BJ (cell line): ENCODE measurements at regions not wholly inside any gene's neighbourhood (a gene's known extent, or its start where the extent isn't known, plus 50 kb on each side); places are given as distances from the start of the nearest gene placed in this dataset.

Experiments used
- CTCF ChIA-PET: fragments of 350-600 bp; formaldehyde crosslinking; extraction: SDS; loops from one replicate; lab custom pipeline; 2021; ENCODE audit warnings: antibody characterized with exemption, inconsistent platforms; lab: Yijun Ruan, JAX
- POLR2A ChIA-PET: fragments of 300-600 bp; sonication (Branson Sonifier 250); formaldehyde crosslinking; extraction: SDS; loops from one replicate; lab custom pipeline; 2021; ENCODE audit warnings: antibody characterized with exemption; lab: Charles Lee
- DNase-seq: peaks from one replicate; pipeline ENCODE4 v3.0.0-alpha.2; 2011; ENCODE audit warnings: low read depth
- H3K27me3 ChIP-seq: 2 replicates; pipeline ENCODE4 v1.6.0; 2011; ENCODE audit warnings: low read length; ENCODE audit not compliant: control insufficient read depth, insufficient read depth
- H3K36me3 ChIP-seq: 2 replicates; pipeline ENCODE4 v1.5.1; 2011; ENCODE audit warnings: low read length; ENCODE audit not compliant: control insufficient read depth, insufficient read depth
- H3K4me3 ChIP-seq: 2 replicates; pipeline ENCODE4 v1.5.1; 2011; ENCODE audit warnings: low read depth, mild to moderate bottlenecking, control low read depth, low read length
- CTCF ChIP-seq: IDR thresholded peaks from 2 replicates; pipeline ENCODE4 v1.5.1; 2011; ENCODE audit warnings: low read depth, mild to moderate bottlenecking, control low read depth, inconsistent platforms, low read length, moderate library complexity; ENCODE audit not compliant: insufficient read depth

GRCh38 chr20:24341781-24342180, 127.6 kb upstream of the SYNDIG1 start:
- ChIA-PET CTCF (no interaction called here), POLR2A (no interaction called here)
- peak; percentile 43 for DNase-seq
- Histone ChIP-seq H3K27me3 (no peaks in the 10 kb centered on the region), H3K4me3 (no peak overlapping the region), H3K36me3 (no peaks in the 10 kb centered on the region)
- no peak for TF ChIP-seq CTCF

GRCh38 chr20:24340933-24341332, 128.5 kb upstream of the SYNDIG1 start:
- DNase-seq: no peak
- ChIA-PET CTCF (no interaction called here), POLR2A (no interaction called here)
- no peak for TF ChIP-seq CTCF
- no peaks in the 10 kb centered on the region for H3K27me3 ChIP-seq
- H3K4me3 ChIP-seq: no peak overlapping the region
- H3K36me3 ChIP-seq: no peaks in the 10 kb centered on the region

- peak; percentile 32 for DNase-seq
- POLR2A ChIA-PET: no interaction called here
- Histone ChIP-seq H3K27me3 (no peaks in the 10 kb centered on the region), H3K36me3 (no peaks in the 10 kb centered on the region), H3K4me3 (no peak overlapping the region)
- TF ChIP-seq CTCF: no peak
- CTCF ChIA-PET: no interaction called here
These were observed 130.2 kb upstream of the SYNDIG1 start for GRCh38 chr20:24339210-24339641.

- Histone ChIP-seq H3K27me3 (no peaks in the 10 kb centered on the region), H3K4me3 (no peak overlapping the region), H3K36me3 (no peaks in the 10 kb centered on the region)
- no peak for DNase-seq
- no peak for TF ChIP-seq CTCF
- ChIA-PET CTCF (no interaction called here), POLR2A (no interaction called here)
These were observed 131.9 kb upstream of the SYNDIG1 start for GRCh38 chr20:24337551-24337950.

- DNase-seq: peak; percentile 82
- POLR2A ChIA-PET: no interaction called here
- Histone ChIP-seq H3K4me3 (no peak overlapping the region), H3K27me3 (no peaks in the 10 kb centered on the region), H3K36me3 (no peaks in the 10 kb centered on the region)
- TF ChIP-seq CTCF: no peak
- CTCF ChIA-PET: no interaction called here
These were observed 132.4 kb upstream of the SYNDIG1 start for GRCh38 chr20:24337069-24337468.
